HS-27A (cell line): ENCODE measurements at regions not wholly inside any gene's neighbourhood (a gene's known extent, or its start where the extent isn't known, plus 50 kb on each side); places are given as distances from the start of the nearest gene placed in this dataset.
"Not testable (repeated sequence)": the region's sequence is repeated elsewhere in the genome, so short reads cannot be mapped to it uniquely, and the experiment has no call there.

Source experiments
- DNase-seq: peaks from one replicate; pipeline ENCODE4 v3.0.0-alpha.2; 2012; ENCODE audit warnings: low read depth, missing footprints

GRCh38 chr5:39753747-39754146 lies 329.0 kb upstream of the DAB2 start:
- not testable (repeated sequence) for DNase-seq

GRCh38 chr5:39750661-39751060 lies 325.9 kb upstream of the DAB2 start:
- DNase-seq = no peak

GRCh38 chr5:39742916-39743315 lies 318.1 kb upstream of the DAB2 start:
- no peak for DNase-seq

GRCh38 chr5:39740404-39740803 lies 315.6 kb upstream of the DAB2 start:
- no peak for DNase-seq

GRCh38 chr5:39732166-39732565 lies 307.4 kb upstream of the DAB2 start:
- DNase-seq = no peak

- DNase-seq = no peak
These were observed 305.9 kb upstream of the DAB2 start for GRCh38 chr5:39730699-39731098.

GRCh38 chr5:39730006-39730405 lies 305.2 kb upstream of the DAB2 start:
- no peak for DNase-seq

- DNase-seq = no peak
These were observed 301.7 kb upstream of the DAB2 start for GRCh38 chr5:39726467-39726866.

GRCh38 chr5:39721394-39721793 lies 296.6 kb upstream of the DAB2 start:
- no peak for DNase-seq

GRCh38 chr5:39720136-39720535 lies 295.4 kb upstream of the DAB2 start:
- DNase-seq = no peak

- no peak for DNase-seq
These were observed 292.6 kb upstream of the DAB2 start for GRCh38 chr5:39717176-39717897.

GRCh38 chr5:39716532-39717028 lies 291.8 kb upstream of the DAB2 start:
- DNase-seq = peak; percentile 53

GRCh38 chr5:39714036-39714698 lies 289.4 kb upstream of the DAB2 start:
- peak; percentile 69 for DNase-seq

GRCh38 chr5:39713250-39713916 lies 288.6 kb upstream of the DAB2 start:
- DNase-seq = no peak

GRCh38 chr5:39712316-39713249 lies 287.8 kb upstream of the DAB2 start:
- no peak for DNase-seq

GRCh38 chr5:39711821-39712220 lies 287.0 kb upstream of the DAB2 start:
- no peak for DNase-seq

GRCh38 chr5:39709032-39709431 lies 284.3 kb upstream of the DAB2 start:
- DNase-seq = no peak

- DNase-seq = no peak
These were observed 278.1 kb upstream of the DAB2 start for GRCh38 chr5:39702928-39703327.

- DNase-seq = no peak
These were observed 275.7 kb upstream of the DAB2 start for GRCh38 chr5:39700523-39700922.

GRCh38 chr5:39698838-39699560 lies 274.2 kb upstream of the DAB2 start:
- DNase-seq = peak; percentile 42

- DNase-seq = no peak
These were observed 273.1 kb upstream of the DAB2 start for GRCh38 chr5:39697881-39698280.
